ENCODE measurements at regions not wholly inside any gene's neighbourhood (a gene's known extent, or its start where the extent isn't known, plus 50 kb on each side); places are given as distances from the start of the nearest gene placed in this dataset.
"Not testable (repeated sequence)": the region's sequence is repeated elsewhere in the genome, so short reads cannot be mapped to it uniquely, and the experiment has no call there.

DNA sequence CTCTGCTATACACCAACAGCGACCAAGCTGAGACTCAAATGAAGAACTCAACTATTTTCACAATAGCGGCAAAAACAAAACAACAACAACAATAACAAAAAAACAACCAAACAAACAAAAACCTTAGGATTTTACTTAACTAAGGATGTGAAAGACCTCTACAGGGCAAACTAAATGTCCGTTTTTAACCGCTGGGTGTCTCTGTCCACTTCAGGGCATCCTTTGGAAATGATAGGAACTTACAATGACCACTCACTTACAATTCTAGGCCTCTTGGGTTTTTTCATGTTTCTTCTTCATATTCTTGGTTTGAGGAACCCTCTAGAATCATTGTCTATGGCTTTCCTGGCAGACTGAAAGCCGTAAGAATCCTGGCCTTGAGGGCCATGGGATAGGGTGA is 134.0 kb upstream of the FAM78B start:
- FAIRE-seq, result no peak
- TF ChIP-seq PAX5 (IDR thresholded peaks at IDR 0.05; ENCODE audit: insufficient read depth, low read length, severe bottlenecking), result no peak
- no peak for TF ChIP-seq POLR2AphosphoS5 (IDR thresholded peaks at IDR 0.05; ENCODE audit: low read depth, low read length)
- no peak for TF ChIP-seq POLR2A (IDR thresholded peaks at IDR 0.05; ENCODE audit: low read depth, low read length)
- TF ChIP-seq TAF1 (IDR thresholded peaks at IDR 0.05; ENCODE audit: low read depth, low read length), result no peak
- TF ChIP-seq POU2F2 (IDR thresholded peaks at IDR 0.05; ENCODE audit: low read depth, low read length), result no peak
- TF ChIP-seq SPI1 (IDR thresholded peaks at IDR 0.05; ENCODE audit: low read depth, low read length), result no peak

DNA sequence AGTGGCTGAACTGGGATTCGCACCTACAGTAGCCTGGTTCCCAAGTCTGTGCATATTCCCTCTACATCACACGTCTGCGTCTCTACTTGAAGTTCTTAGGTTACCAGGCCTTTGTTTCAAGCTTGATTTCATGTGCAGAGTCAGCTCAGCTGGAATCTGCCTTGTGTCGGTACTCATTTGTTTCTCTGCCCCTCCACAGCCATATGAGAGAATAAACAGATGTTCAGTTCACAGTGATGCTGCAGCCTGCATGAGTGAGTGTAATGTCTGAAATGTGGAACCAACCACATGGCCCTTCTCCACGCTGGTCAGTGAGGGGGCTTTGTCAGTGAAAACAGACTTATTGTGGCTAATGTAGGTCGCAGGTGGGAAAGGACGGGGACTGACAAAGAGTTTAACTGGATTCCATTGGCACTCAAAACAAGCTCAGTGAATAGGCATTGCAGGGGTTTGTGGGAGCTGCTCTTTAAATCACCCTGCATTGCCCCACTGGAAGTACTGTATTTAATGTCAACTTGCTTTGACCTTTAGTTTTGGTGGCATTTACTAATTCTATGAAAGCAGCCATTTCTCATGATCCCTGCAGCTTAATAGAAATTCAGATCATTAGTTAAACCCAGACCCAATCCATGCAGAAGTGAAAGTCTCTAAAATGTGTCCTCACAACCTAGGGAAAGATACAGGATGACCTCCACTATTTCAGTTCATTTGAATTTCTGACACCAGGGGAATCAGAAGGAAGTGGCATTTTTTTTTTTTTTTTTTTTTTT is 136.4 kb upstream of the FAM78B start:
- TF ChIP-seq SPI1 (IDR thresholded peaks at IDR 0.05; ENCODE audit: low read depth, low read length), result peak; percentile 30; the same call in 1 of the 2 replicates
- no peak for TF ChIP-seq PAX5 (IDR thresholded peaks at IDR 0.05; ENCODE audit: insufficient read depth, low read length, severe bottlenecking)
- no peak for TF ChIP-seq POLR2A (IDR thresholded peaks at IDR 0.05; ENCODE audit: low read depth, low read length)
- no peak for TF ChIP-seq POU2F2 (IDR thresholded peaks at IDR 0.05; ENCODE audit: low read depth, low read length)
- FAIRE-seq, result peak; percentile 45

More for the DNA sequence above, 134.0 kb upstream of the FAM78B start:
- no peak for DNase-seq (ENCODE audit: insufficient read length, low spot score)

DNA sequence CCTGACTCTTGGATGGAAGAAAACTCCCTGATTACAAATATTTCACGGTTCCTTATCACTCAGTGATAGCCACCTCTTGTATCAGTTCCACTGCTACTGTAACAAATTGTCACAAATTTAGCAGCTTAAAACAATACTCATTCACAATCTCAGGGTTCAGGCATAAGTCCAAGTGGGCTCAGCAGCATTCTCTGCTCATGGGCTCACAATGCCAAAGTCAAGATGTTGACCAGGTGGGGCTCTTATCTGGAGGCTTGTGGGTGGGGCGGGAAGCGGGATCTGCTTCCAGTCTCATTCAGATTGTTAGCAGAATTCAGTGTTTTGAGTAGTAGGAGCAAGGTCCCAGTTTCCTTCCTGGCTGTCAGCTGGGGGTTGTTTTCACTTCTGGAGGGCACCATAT is 137.3 kb upstream of the FAM78B start:
- FAIRE-seq (no peak), DNase-seq (ENCODE audit: insufficient read length, low spot score) (no peak)
- TF ChIP-seq POLR2AphosphoS5 (IDR thresholded peaks at IDR 0.05; ENCODE audit: low read depth, low read length) (no peak), SPI1 (IDR thresholded peaks at IDR 0.05; ENCODE audit: low read depth, low read length) (no peak)

More for the DNA sequence above, 136.4 kb upstream of the FAM78B start:
- no peak for DNase-seq (ENCODE audit: insufficient read length, low spot score)

DNA sequence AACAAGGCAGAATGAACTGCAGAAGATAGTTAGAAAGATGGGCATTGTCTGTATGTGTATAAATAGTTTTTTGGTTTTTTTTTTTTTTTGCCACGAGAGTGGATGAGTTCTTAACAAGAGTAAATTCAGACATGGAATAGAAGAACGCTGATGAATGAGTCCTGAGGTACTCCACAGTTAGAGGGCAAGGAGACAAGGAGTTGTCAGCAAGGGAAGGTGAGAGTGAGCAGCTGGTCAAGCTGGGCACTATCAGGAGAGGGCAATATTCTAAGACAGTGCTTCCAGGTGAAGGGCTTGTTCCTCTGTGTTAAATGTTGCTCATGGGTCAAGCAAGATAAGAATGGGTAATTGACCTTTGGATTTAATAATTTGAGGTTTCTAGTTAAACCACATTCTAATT is 138.6 kb upstream of the FAM78B start:
- FAIRE-seq (no peak), DNase-seq (ENCODE audit: insufficient read length, low spot score) (no peak)
- TF ChIP-seq POLR2AphosphoS5 (IDR thresholded peaks at IDR 0.05; ENCODE audit: low read depth, low read length) (no peak), SPI1 (IDR thresholded peaks at IDR 0.05; ENCODE audit: low read depth, low read length) (no peak), POU2F2 (IDR thresholded peaks at IDR 0.05; ENCODE audit: low read depth, low read length) (no peak), PAX5 (IDR thresholded peaks at IDR 0.05; ENCODE audit: insufficient read depth, low read length, severe bottlenecking) (no peak), TAF1 (IDR thresholded peaks at IDR 0.05; ENCODE audit: low read depth, low read length) (no peak), POLR2A (IDR thresholded peaks at IDR 0.05; ENCODE audit: low read depth, low read length) (no peak)

DNA sequence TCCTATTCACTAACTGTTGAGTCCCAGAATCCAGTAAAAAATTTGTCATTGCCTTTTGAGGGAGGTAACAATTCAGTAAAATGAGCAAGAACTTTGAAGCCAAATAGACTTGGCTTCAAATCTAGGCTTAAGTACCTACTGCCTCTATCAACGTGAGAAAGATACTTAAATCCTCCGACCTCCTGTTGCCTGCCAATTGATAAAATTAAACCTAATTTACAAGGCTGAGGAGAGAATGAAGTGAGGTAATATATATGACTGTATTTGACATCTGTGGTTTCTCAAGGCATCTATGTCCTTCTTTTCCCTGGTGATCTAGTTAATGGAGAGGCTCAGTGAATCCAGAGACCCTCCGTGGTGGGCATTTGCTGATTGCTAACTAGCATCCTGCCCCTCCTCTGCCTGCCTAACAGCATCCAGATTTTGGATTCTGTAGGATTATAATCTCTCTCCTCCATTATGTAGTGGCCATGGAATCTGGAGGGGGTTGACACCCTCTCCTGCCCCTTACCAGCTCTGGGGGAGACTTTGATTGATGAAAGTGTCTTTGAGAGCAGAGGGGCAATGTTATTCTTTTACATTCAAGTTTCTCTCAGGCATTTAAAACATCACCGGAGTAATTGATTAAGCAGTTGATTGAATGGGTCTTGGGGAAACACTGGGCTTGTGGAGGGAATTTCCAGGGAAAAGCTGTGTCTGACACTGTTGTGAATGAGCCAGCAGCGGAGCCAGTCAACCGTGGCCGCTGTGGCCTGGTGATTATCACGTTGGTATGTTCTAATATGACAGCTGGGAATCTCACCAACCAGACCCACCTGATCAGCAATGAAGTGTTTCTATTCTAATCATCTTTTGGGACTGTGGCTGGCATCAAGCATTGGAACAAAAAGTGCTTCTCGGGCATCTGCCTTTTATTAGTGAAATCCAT is 140.7 kb upstream of the FAM78B start:
- DNase-seq (ENCODE audit: insufficient read length, low spot score), result no peak
- no peak for TF ChIP-seq SPI1 (IDR thresholded peaks at IDR 0.05; ENCODE audit: low read depth, low read length)
- no peak for TF ChIP-seq POLR2A (IDR thresholded peaks at IDR 0.05; ENCODE audit: low read depth, low read length)
- TF ChIP-seq PAX5 (IDR thresholded peaks at IDR 0.05; ENCODE audit: insufficient read depth, low read length, severe bottlenecking), result no peak
- no peak for TF ChIP-seq POU2F2 (IDR thresholded peaks at IDR 0.05; ENCODE audit: low read depth, low read length)
- no peak for TF ChIP-seq POLR2AphosphoS5 (IDR thresholded peaks at IDR 0.05; ENCODE audit: low read depth, low read length)
- FAIRE-seq, result no peak

DNA sequence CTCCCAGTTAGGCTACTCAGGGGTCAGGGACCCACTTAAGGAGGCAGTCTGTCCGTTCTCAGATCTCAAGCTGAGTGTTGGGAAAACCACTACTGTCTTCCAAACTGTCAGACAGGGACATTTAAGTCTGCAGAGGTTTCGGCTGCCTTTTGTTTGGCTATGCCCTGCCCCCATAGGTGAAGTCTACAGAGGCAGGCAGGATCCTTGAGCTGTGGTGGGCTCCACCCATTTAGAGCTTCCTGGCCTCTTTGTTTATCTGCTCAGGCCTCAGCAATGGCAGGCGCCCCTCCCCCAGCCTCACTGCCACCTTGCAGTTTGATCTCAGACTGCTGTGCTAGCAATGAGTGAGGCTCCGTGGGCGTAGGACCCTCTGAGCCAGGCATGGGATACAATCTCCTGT is 149.5 kb upstream of the FAM78B start:
- FAIRE-seq; DNase-seq (ENCODE audit: insufficient read length, low spot score): not testable (repeated sequence)

DNA sequence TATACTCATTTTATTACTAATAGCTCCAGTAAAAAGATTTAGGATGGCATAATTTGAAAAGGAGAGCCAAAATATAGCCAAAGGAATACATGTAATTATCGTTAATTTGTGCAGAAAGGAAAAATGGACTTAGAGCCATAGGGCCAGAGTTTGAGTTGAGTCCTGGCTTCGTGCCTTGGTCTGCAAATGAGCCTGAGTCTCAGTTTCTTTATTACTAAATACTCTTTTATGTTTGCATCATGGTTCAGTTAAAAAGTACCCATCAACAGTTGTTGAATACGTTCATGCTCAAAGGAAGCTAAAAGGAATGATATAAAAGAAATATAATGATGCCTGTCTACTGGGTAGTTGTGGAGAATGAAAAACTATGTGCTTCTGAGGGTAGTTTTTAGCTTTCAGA is 155.7 kb upstream of the FAM78B start:
- DNase-seq (ENCODE audit: insufficient read length, low spot score) (no peak), FAIRE-seq (no peak)
- no peak for TF ChIP-seq POLR2A (IDR thresholded peaks at IDR 0.05; ENCODE audit: low read depth, low read length)
- no peak for TF ChIP-seq SPI1 (IDR thresholded peaks at IDR 0.05; ENCODE audit: low read depth, low read length)
- TF ChIP-seq POU2F2 (IDR thresholded peaks at IDR 0.05; ENCODE audit: low read depth, low read length), result no peak
- TF ChIP-seq POLR2AphosphoS5 (IDR thresholded peaks at IDR 0.05; ENCODE audit: low read depth, low read length), result no peak
- TF ChIP-seq TAF1 (IDR thresholded peaks at IDR 0.05; ENCODE audit: low read depth, low read length), result no peak
- no peak for TF ChIP-seq PAX5 (IDR thresholded peaks at IDR 0.05; ENCODE audit: insufficient read depth, low read length, severe bottlenecking)

DNA sequence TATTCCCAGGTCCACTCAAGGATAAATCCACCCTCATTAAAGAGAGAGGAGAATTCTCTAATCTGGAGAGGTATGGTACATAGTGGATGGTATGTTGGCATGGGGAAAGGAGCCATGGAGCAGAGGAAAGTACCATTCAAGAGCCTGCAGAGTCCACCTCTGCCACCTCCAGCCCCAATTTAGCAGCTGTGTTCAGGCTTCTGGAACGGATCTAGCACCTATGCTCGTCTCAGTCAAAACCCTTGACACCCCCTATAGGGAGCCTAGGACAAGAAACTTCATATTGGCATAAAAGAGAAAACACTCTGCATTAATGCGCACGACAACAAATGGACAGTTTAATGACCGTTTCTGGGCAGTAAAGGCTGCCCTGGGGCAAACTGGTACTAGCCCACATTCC is 161.1 kb upstream of the FAM78B start:
- FAIRE-seq, result no peak
- no peak for DNase-seq (ENCODE audit: insufficient read length, low spot score)
- no peak for TF ChIP-seq SPI1 (IDR thresholded peaks at IDR 0.05; ENCODE audit: low read depth, low read length)
- TF ChIP-seq POLR2A (IDR thresholded peaks at IDR 0.05; ENCODE audit: low read depth, low read length), result no peak
- no peak for TF ChIP-seq POLR2AphosphoS5 (IDR thresholded peaks at IDR 0.05; ENCODE audit: low read depth, low read length)
- no peak for TF ChIP-seq TAF1 (IDR thresholded peaks at IDR 0.05; ENCODE audit: low read depth, low read length)
- TF ChIP-seq POU2F2 (IDR thresholded peaks at IDR 0.05; ENCODE audit: low read depth, low read length), result no peak
- TF ChIP-seq PAX5 (IDR thresholded peaks at IDR 0.05; ENCODE audit: insufficient read depth, low read length, severe bottlenecking), result no peak

DNA sequence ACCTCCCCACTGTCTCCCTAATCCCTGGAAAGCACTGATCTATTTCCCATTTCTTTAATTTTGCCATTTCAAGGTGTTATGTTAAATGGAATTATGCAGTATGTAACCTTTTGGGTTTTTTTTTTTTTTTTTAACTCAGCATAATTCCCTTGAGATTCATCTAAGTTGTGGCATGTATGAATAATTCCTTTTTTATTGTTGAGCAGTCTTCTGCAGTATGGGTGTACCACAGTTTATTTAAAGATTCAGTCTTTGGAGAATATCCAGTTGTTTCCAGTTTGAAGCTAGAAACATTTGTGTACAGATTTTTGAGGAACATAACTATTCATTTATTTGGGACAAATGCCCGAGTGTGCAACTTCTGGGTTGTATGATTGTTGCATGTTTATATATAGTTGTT is 162.2 kb upstream of the FAM78B start:
- TF ChIP-seq POLR2AphosphoS5 (IDR thresholded peaks at IDR 0.05; ENCODE audit: low read depth, low read length) (no peak), POU2F2 (IDR thresholded peaks at IDR 0.05; ENCODE audit: low read depth, low read length) (no peak), SPI1 (IDR thresholded peaks at IDR 0.05; ENCODE audit: low read depth, low read length) (no peak), POLR2A (IDR thresholded peaks at IDR 0.05; ENCODE audit: low read depth, low read length) (no peak), PAX5 (IDR thresholded peaks at IDR 0.05; ENCODE audit: insufficient read depth, low read length, severe bottlenecking) (no peak), TAF1 (IDR thresholded peaks at IDR 0.05; ENCODE audit: low read depth, low read length) (no peak)
- no peak for FAIRE-seq

DNA sequence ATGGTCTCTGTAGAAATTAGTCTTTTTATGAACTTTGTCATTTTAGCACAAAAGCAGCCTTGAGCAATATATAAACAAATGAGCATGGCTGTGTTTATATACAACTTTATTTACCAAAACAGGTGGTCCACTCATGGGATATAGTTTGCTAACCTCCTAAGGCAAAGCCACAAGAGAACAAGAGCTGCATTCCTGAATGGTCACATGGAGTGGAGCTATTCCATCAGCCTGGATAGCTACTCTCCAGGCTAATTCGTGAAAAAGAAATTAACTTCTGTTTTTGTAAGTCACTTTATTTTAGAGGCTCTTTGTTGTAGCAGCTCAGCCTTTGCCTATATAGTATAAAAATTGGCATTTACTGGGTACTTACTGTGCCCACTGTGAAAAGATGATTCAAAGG is 163.3 kb upstream of the FAM78B start:
- DNase-seq (ENCODE audit: insufficient read length, low spot score), result no peak
- no peak for TF ChIP-seq TAF1 (IDR thresholded peaks at IDR 0.05; ENCODE audit: low read depth, low read length)
- no peak for TF ChIP-seq POLR2A (IDR thresholded peaks at IDR 0.05; ENCODE audit: low read depth, low read length)
- no peak for TF ChIP-seq PAX5 (IDR thresholded peaks at IDR 0.05; ENCODE audit: insufficient read depth, low read length, severe bottlenecking)
- FAIRE-seq, result no peak

More for the DNA sequence above, 162.2 kb upstream of the FAM78B start:
- DNase-seq (ENCODE audit: insufficient read length, low spot score), result no peak
